Activated naive CD4-positive, alpha-beta T cell treated with anti-CD3 and anti-CD28 coated beads, Interleukin-2, amount 50 U/mL, for 24 hours (primary cell): ENCODE measurements at regions not wholly inside any gene's neighbourhood (a gene's known extent, or its start where the extent isn't known, plus 50 kb on each side); places are given as distances from the start of the nearest gene placed in this dataset.

Experiments used
- H3K27ac Mint-ChIP-seq: one replicate; pipeline ENCODE4 v1.8.0; 2021; ENCODE audit warnings: mild to moderate bottlenecking, mixed read lengths
- H3K27me3 Mint-ChIP-seq: one replicate; pipeline ENCODE4 v1.8.0; 2021; ENCODE audit warnings: mixed read lengths
- H3K36me3 Mint-ChIP-seq: one replicate; pipeline ENCODE4 v1.8.0; 2021; ENCODE audit warnings: mixed read lengths
- H3K4me1 Mint-ChIP-seq: one replicate; pipeline ENCODE4 v1.8.0; 2021; ENCODE audit warnings: mixed read lengths
- H3K4me3 Mint-ChIP-seq: one replicate; pipeline ENCODE4 v1.8.0; 2021; ENCODE audit warnings: mild to moderate bottlenecking, mixed read lengths
- H3K9me3 Mint-ChIP-seq: one replicate; pipeline ENCODE4 v1.8.0; 2021; ENCODE audit warnings: mixed read lengths

DNA sequence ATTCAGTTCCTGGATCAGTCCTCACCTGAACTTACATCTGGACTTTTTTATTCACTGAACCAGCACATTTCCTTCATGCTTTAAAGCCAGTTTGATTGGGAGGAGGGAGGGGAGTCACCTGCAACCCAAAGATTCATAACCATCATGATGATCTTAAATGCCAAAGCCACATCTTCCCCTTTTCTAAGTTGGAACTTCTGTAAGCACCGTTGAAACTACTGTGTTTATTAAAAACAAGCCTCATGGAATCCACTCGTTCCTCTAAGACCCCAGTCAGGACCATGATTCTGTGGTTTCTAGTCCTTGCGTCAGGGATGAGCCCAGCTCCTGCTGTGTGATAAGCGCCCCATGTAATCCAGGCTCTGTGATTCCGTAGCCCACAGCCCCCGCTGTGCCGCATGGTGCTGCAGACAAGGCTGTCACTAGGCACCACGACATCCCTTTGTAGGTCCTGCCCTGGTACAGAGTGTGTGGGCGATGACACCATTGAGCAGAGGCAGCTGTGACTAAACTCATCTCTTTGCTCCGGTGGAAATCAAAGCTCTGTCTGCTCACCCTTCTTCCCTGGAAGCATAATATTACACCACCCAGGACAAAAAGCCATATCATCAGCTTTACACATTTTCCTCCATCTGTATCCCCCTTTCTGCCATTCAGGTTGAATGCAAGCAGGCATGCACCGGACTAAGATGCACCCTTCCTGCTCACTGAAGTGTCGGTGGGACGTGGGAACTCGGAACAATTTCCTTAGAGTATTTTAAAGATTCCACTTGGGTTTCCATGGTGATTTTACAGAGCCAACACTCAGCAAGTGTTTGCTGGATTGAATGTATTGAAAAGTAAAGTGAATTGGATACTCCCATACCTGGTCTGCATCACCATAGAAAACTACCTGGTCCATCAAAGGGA is 132.0 kb upstream of the FSTL4 start:
- no peak overlapping the region for H3K27ac Mint-ChIP-seq
- H3K27me3 Mint-ChIP-seq, result no peaks in the 10 kb centered on the region
- H3K9me3 Mint-ChIP-seq, result no peaks in the 10 kb centered on the region
- H3K4me1 Mint-ChIP-seq, result no peaks in the 10 kb centered on the region
- no peak overlapping the region for H3K4me3 Mint-ChIP-seq
- no peaks in the 10 kb centered on the region for H3K36me3 Mint-ChIP-seq

DNA sequence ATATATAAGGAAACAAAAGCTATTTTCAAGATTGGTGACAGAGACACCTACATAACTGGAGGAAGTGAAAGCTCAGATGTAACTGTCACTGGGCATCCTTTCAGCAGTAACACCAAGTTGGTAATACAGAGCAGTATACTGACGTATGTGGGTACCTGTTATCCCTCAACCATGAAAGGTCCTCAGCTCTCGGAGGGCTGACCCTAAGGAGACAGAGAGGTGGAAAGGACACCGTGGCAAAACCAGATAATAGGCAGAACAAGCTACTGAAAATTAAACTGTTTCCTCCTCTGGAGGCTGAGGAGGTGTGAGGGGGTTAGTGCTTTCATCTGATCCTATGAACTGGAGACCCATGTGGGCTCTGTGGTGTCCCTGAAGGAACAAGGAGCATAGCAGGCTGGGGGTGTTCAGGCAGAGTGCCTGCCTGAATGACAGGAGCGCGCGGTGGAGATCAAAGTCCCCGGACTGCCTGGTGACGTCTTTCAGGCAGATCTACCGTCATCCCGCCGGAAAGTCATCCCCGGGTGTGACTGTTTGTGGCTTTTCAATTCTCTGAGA is 130.2 kb upstream of the FSTL4 start:
- Mint-ChIP-seq H3K27ac (no peak overlapping the region), H3K4me3 (no peak overlapping the region)

DNA sequence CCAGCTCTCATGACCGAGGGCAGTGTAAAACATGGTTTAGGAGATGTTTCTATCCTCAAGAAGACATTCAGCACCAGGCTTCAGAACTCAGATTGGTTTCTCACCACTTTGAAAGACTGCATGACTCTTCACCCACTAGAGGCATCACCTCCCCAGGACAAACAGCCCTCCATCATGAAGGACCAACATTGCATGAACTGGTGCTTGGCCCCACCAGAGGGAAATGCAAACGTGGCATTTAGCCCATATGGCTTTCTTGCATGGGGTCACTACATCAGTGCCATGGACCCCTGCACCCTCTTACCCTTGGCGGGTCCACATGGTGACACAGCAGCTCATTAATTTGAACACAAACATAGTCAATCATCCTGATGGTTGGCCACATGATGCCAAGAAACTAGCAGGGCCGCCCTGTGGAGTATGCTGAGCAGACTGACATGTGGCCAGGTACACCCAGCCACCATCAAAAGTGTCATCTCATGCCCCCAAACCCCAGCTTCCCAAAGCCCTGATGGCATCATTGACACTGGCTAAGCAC is 129.5 kb upstream of the FSTL4 start:
- no peaks in the 10 kb centered on the region for H3K36me3 Mint-ChIP-seq
- H3K9me3 Mint-ChIP-seq, result no peaks in the 10 kb centered on the region
- H3K27ac Mint-ChIP-seq, result no peak overlapping the region
- no peaks in the 10 kb centered on the region for H3K4me1 Mint-ChIP-seq
- no peaks in the 10 kb centered on the region for H3K27me3 Mint-ChIP-seq
- H3K4me3 Mint-ChIP-seq, result no peak overlapping the region

More for the DNA sequence above, 130.2 kb upstream of the FSTL4 start:
- no peaks in the 10 kb centered on the region for H3K9me3 Mint-ChIP-seq
- H3K27me3 Mint-ChIP-seq, result no peaks in the 10 kb centered on the region
- H3K4me1 Mint-ChIP-seq, result no peaks in the 10 kb centered on the region
- H3K36me3 Mint-ChIP-seq, result no peaks in the 10 kb centered on the region

DNA sequence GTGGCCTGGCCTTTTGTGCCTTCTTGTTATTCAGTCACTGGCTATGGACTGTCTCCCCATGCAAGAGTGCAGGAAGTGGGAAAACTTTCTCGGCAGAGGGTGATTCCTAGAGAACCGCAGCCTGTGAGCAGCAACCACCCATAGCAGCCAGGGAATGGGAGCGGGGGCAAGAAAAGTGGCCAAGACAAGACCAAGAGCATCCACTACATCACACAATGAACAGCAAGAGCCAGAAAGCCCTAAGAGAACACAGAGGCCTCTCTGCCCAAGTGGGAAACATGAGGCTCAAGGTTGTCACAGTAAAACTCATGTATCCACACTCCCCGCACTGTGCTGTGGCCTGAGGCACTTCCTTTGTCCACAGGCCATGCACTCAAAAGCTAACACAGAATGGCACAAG is 129.1 kb upstream of the FSTL4 start:
- H3K27ac Mint-ChIP-seq, result no peak overlapping the region
- H3K36me3 Mint-ChIP-seq, result no peaks in the 10 kb centered on the region
- no peak overlapping the region for H3K4me3 Mint-ChIP-seq
- H3K9me3 Mint-ChIP-seq, result no peaks in the 10 kb centered on the region
- no peaks in the 10 kb centered on the region for H3K27me3 Mint-ChIP-seq
- H3K4me1 Mint-ChIP-seq, result no peaks in the 10 kb centered on the region

DNA sequence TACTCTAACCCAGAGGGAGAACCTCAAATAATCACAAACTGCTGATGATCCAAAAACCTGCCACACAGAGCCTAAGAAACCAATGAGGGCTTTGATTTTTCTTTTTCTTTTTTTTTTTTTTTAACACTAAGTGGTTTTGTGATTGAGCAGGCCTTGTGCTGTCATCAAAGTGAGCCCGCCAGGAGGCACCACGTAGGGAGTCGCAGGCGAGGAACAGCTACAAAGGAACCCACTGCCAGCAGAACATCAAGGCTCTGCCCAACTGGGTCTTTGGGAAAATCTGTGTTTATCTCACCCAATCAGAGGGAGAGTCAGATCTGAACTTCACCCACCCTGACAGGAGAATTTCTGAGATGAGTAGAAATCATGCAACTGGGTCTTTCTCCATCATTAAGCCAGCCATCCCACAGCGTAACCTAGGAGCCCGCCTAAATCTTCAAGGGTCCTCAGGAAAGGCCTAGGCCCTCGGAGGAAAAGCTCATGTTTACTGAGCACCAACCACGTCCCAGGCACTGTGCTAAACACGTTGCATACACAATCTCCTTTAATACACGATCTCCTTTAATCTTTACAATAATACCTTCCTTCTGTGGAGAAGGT is 126.9 kb upstream of the FSTL4 start:
- H3K27me3 Mint-ChIP-seq, result no peaks in the 10 kb centered on the region
- no peak overlapping the region for H3K27ac Mint-ChIP-seq
- no peak overlapping the region for H3K4me3 Mint-ChIP-seq
- no peaks in the 10 kb centered on the region for H3K9me3 Mint-ChIP-seq
- no peaks in the 10 kb centered on the region for H3K4me1 Mint-ChIP-seq
- H3K36me3 Mint-ChIP-seq, result no peaks in the 10 kb centered on the region

DNA sequence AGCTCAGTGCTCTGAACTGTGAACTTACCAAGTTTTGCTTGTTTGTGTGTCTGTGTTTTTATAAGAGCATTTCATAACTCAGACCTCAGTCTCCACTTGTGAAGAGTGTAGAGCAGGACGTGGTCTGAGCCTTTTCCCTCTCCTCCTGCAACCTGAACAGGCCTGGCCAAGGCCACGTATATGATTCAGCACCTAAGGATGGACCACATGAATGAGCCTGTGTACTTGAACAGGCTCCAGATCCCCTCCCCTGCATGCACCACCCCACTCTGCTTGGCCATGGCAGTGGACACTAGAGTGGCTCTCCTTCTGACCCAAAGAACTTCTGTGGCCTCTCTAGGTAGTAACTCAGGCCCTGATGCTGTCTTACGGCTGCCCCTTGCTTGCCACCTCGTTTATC is 125.9 kb upstream of the FSTL4 start:
- H3K27me3 Mint-ChIP-seq, result no peaks in the 10 kb centered on the region
- no peaks in the 10 kb centered on the region for H3K4me1 Mint-ChIP-seq
- H3K9me3 Mint-ChIP-seq, result no peaks in the 10 kb centered on the region
- H3K4me3 Mint-ChIP-seq, result no peak overlapping the region
- no peak overlapping the region for H3K27ac Mint-ChIP-seq
- no peaks in the 10 kb centered on the region for H3K36me3 Mint-ChIP-seq

DNA sequence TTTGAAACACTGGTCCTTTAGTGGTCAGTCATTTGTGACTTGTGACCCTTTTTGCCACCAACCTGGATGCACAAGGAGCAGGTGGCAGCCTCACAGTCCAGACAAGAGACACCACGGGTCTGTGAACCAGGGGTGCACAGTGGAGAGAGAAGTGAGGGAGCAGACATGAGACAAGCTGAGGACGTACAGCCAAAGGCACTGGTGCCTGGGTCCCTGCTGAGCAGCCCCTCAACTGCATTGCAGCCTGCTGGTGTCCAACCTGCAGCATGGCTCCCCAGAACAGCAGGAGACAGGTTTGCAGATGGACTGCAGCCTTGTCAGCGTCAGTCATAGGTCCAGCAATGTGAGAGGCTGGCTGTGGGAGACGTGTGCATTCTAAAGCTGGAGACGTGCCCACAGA is 124.2 kb upstream of the FSTL4 start:
- Mint-ChIP-seq H3K9me3 (no peaks in the 10 kb centered on the region), H3K27ac (no peak overlapping the region), H3K27me3 (no peaks in the 10 kb centered on the region), H3K4me3 (no peak overlapping the region), H3K36me3 (no peaks in the 10 kb centered on the region), H3K4me1 (no peaks in the 10 kb centered on the region)

DNA sequence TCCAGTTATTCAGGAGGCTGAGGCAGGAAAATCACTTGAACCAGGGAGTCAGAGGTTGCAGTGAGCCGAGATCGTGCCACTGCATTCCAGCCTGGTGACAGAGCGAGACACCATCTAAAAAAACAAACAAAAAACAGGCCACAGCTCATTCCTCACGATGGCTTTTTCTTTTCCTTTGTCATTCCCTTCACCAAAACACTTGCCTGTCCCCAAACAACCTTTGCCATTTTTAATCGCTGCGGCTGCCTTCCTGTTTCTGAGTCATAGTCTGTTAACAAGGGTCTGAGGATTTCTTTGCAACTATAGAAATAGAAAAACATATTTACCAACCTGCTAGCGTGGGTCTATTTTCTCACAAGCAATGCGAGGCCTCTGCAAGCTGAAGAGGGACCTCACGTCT is 123.0 kb upstream of the FSTL4 start:
- Mint-ChIP-seq H3K36me3 (no peaks in the 10 kb centered on the region), H3K4me1 (no peaks in the 10 kb centered on the region)

DNA sequence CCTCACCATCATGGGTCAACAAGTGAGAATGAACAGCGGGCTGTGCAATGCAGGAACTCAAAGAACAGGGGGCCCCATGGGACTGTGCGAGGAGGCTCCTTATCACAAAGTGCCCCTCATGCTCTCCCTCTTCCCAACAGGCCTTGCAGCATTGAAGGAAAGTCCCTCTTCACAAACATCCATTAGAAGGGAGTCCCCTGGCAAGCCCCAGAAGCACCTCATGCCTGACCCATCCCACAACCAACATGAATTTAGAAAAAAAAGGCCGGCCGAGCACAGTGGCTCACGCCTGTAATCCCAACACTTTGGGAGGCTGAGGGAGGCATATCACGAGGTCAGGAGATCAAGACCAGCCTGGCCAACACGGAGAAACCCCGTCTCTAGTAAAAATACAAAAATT is 122.6 kb upstream of the FSTL4 start:
- H3K9me3 Mint-ChIP-seq, result no peaks in the 10 kb centered on the region
- H3K36me3 Mint-ChIP-seq, result no peaks in the 10 kb centered on the region
- no peaks in the 10 kb centered on the region for H3K4me1 Mint-ChIP-seq
- peaks cover under 1% of the 10 kb centered on the region for H3K27me3 Mint-ChIP-seq
- no peak overlapping the region for H3K27ac Mint-ChIP-seq
- no peak overlapping the region for H3K4me3 Mint-ChIP-seq

More for the DNA sequence above, 123.0 kb upstream of the FSTL4 start:
- Mint-ChIP-seq H3K4me3 (no peak overlapping the region), H3K27ac (no peak overlapping the region), H3K9me3 (no peaks in the 10 kb centered on the region), H3K27me3 (no peaks in the 10 kb centered on the region)

DNA sequence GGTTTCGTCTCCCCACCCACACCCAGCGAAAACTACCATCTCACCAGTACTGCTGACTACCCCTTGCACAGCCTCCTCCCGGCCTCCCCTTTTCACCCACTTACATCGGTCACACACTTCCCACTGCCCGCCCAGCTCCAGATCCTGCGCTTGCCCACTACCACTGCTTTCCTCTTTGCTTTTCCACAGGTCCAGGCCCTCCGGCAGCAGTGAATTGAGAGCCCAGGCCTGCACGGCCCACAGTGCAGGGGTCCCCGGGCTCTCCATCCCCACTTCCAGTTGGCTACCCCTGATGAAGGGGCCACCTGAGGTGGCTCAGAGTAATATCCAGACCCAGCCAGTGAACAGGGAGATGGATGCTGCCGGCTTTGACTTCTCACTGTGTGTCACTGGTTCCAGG is 120.2 kb upstream of the FSTL4 start:
- Mint-ChIP-seq H3K4me3 (no peak overlapping the region), H3K27me3 (peaks cover 1% of the 10 kb centered on the region), H3K27ac (peak overlapping the region; percentile 73), H3K36me3 (no peaks in the 10 kb centered on the region), H3K4me1 (no peaks in the 10 kb centered on the region), H3K9me3 (no peaks in the 10 kb centered on the region)

DNA sequence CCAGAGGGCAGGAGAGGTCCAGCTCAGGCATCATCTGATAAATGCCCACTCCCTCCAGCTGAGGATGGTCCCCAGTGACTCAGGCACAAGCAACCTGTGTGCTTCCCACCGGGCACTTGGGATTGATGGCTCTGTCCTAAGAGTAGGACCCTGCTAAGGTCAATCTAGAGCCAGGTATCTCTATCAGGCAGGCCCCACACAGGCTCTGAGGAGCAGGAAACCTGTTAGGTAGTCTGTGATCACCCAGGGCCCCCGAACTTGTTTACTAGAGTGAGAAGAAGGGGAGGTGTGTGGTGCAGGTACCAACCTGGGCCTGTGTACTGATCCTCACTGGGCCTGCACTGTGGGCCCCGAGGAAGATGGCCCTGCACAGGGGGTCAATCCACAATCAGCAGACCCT is 119.6 kb upstream of the FSTL4 start:
- H3K27me3 Mint-ChIP-seq, result peaks cover 1% of the 10 kb centered on the region
- H3K27ac Mint-ChIP-seq, result no peak overlapping the region
- no peaks in the 10 kb centered on the region for H3K9me3 Mint-ChIP-seq
- H3K36me3 Mint-ChIP-seq, result no peaks in the 10 kb centered on the region
- no peak overlapping the region for H3K4me3 Mint-ChIP-seq
- H3K4me1 Mint-ChIP-seq, result no peaks in the 10 kb centered on the region

DNA sequence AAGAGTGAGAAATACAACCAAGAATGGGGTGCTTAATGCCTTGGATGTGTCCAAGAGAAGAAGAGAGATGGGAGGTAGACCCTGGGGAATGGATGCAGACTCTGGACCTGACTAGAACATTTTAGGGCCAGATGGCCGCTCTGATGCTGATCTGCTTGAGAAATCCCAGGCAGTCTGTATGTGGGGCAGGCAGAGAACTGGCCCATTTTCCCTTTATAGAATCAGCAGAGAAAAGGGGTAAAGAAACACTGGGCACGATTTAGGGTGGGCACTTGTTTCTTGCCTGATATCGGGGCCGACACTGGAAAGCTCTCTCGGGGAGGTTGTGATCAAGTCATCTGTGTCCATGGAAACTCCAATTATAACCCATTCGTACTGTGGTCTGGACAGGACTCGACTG is 118.5 kb upstream of the FSTL4 start:
- Mint-ChIP-seq H3K27me3 (peaks cover 4% of the 10 kb centered on the region), H3K9me3 (no peaks in the 10 kb centered on the region), H3K27ac (no peak overlapping the region), H3K4me1 (no peaks in the 10 kb centered on the region), H3K36me3 (no peaks in the 10 kb centered on the region), H3K4me3 (no peak overlapping the region)

DNA sequence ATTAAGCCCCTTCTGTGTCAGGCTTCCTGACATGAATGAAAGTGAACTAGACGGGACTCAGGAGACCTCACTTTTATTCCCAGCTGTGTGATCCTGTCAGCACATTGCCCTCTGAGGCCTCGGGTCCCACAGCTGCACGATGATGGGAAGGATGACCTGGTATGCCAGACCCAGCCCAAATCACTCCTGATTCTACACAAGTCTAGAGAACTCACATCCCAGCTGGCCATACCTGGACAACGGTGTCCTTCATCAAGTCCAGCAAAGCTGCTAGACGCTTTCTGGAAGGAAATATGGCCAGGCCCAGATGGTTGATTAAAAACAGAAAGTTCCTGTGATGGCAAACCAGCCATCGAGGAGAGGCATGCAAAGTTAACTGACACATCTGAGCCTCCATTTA is 118.0 kb upstream of the FSTL4 start:
- H3K4me3 Mint-ChIP-seq, result no peak overlapping the region
- H3K9me3 Mint-ChIP-seq, result no peaks in the 10 kb centered on the region
- H3K27me3 Mint-ChIP-seq, result peaks cover 4% of the 10 kb centered on the region
- no peaks in the 10 kb centered on the region for H3K36me3 Mint-ChIP-seq
- H3K4me1 Mint-ChIP-seq, result no peaks in the 10 kb centered on the region
- H3K27ac Mint-ChIP-seq, result no peak overlapping the region

DNA sequence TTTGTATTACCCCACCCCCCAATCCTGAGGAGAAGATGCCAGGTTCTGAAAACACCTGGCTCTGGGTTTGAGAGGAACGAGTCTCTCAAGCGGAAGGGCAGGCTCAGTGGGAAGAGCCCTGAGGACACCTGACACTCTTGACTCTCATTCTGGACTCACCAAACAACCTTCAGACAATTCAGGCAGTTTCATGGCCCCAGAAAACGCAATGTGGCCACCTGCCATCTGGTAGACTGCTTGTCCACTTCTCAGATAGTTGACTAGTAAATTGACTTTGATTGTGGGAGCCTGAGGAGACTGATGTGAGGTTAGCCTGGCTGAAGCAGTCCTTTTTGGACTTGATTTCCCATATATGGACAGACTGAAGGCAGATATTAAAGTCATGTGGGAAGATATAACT is 117.5 kb upstream of the FSTL4 start:
- Mint-ChIP-seq H3K4me3 (no peak overlapping the region), H3K27ac (no peak overlapping the region), H3K9me3 (no peaks in the 10 kb centered on the region), H3K4me1 (no peaks in the 10 kb centered on the region), H3K36me3 (no peaks in the 10 kb centered on the region), H3K27me3 (peaks cover 7% of the 10 kb centered on the region)

DNA sequence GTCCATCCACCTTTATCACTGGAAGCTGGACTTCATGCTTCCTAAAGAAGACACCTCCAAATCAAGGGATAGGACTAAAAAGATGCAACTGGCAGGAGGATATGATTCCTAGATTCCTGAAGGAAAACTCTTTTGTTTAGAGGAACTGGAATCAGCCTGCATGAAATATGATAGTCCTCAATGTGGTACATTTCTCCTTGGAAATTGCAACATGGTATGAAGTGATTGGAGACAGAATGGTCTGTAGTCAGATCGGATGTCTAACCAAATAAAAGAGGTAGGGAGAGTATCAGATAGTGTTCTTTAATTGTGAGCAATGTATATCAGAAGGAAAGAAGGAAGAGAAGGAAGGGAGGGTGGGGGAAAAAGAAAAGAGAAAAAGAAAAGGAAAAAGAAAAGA is 116.1 kb upstream of the FSTL4 start:
- Mint-ChIP-seq H3K9me3 (no peaks in the 10 kb centered on the region), H3K4me1 (no peaks in the 10 kb centered on the region), H3K27me3 (peaks cover 7% of the 10 kb centered on the region), H3K36me3 (no peaks in the 10 kb centered on the region), H3K27ac (no peak overlapping the region), H3K4me3 (no peak overlapping the region)

DNA sequence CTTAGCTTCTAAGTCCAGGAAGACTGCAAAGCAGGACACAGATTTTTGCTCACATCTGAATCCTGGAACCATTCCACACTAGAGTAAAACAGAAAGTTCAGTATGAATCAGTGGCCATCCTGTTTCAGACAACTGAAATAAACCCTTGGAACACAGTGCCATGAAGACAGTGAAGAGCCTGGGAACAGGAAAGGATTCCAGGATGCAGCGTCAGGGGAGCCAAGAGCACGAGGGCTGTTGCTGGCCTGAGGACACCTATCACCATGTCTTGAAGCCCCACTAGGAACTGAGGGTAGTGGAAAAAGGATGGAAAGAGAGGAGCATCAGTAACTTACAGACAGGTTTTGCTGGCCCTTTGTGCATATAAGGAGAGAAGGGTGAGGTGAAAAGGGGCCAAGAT is 115.3 kb upstream of the FSTL4 start:
- H3K36me3 Mint-ChIP-seq, result no peaks in the 10 kb centered on the region

More for the DNA sequence above, 115.3 kb upstream of the FSTL4 start:
- Mint-ChIP-seq H3K9me3 (peaks cover 2% of the 10 kb centered on the region), H3K27me3 (peaks cover 7% of the 10 kb centered on the region), H3K4me3 (no peak overlapping the region), H3K4me1 (no peaks in the 10 kb centered on the region), H3K27ac (no peak overlapping the region)
